Glutamatergic neuron (in vitro differentiated cells): ENCODE measurements at regions not wholly inside any gene's neighbourhood (a gene's known extent, or its start where the extent isn't known, plus 50 kb on each side); places are given as distances from the start of the nearest gene placed in this dataset.

Source experiments
- DNase-seq: peaks from one replicate; pipeline ENCODE4 v3.0.0; 2022
- H3K27ac Mint-ChIP-seq: one replicate; pipeline ENCODE4 v1.8.0; 2020; ENCODE audit warnings: mild to moderate bottlenecking, mixed read lengths, inconsistent platforms; ENCODE audit not compliant: unreplicated experiment
- H3K27me3 Mint-ChIP-seq: one replicate; pipeline ENCODE4 v1.8.0; 2020; ENCODE audit warnings: mild to moderate bottlenecking, moderate library complexity, mixed read lengths, inconsistent platforms; ENCODE audit not compliant: unreplicated experiment
- H3K36me3 Mint-ChIP-seq: one replicate; pipeline ENCODE4 v1.8.0; 2020; ENCODE audit warnings: mild to moderate bottlenecking, mixed read lengths, inconsistent platforms; ENCODE audit not compliant: unreplicated experiment
- H3K4me1 Mint-ChIP-seq: one replicate; pipeline ENCODE4 v1.8.0; 2020; ENCODE audit warnings: mild to moderate bottlenecking, low read depth, mixed read lengths, inconsistent platforms; ENCODE audit not compliant: unreplicated experiment
- H3K4me3 Mint-ChIP-seq: one replicate; pipeline ENCODE4 v1.8.0; 2020; ENCODE audit warnings: mild to moderate bottlenecking, mixed read lengths, inconsistent platforms; ENCODE audit not compliant: unreplicated experiment
- H3K9me3 Mint-ChIP-seq: one replicate; pipeline ENCODE4 v1.8.0; 2020; ENCODE audit warnings: mild to moderate bottlenecking, moderate library complexity, mixed read lengths, inconsistent platforms; ENCODE audit not compliant: unreplicated experiment
- CTCF ChIP-seq: fragments of 200-600 bp; sonication (generic); IDR thresholded peaks from one replicate; pipeline ENCODE4 v1.5.0; 2021; ENCODE audit not compliant: partially characterized antibody, unreplicated experiment

DNA sequence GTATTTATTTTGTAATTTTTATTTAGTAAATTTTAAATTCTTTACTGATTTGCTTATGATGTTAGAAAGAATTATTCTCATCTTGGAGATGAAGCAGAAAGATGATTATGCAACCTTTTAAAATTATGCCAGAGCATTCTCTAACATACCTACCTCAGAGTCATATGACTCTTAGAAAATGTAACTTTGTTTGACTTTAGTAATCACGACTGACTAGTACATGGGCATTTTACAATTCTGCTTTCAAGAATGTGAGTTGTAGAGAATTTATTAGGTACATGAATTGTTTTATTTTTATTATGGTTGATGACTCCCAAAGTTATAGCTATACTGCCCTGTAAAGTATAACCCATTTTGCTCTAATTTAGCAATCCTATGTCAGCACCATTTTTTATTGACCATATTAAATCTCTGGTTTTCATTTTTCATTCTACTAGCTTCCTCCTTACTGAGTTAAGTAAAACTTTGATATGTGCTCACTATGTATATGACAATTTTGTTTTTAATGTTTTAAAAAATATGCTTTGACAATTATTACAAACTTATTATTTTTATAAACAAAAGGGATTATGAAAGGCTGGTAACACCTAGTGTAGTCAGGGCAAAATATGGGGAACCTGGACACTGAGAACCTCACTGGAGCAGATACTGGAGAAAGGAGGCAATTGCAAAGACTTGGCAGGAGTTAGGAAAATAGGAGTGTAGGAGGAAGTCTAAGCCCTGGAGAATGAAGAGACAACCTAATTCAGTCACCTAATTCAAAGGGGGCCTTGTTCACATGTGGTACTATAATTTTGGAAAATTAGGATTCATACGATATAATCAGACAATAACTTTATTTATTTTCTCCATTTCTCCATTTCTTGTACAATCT is 249.7 kb upstream of the DAB2 start:
- Mint-ChIP-seq H3K27ac (no peak overlapping the region), H3K4me3 (no peak overlapping the region), H3K4me1 (no peaks in the 10 kb centered on the region)

DNA sequence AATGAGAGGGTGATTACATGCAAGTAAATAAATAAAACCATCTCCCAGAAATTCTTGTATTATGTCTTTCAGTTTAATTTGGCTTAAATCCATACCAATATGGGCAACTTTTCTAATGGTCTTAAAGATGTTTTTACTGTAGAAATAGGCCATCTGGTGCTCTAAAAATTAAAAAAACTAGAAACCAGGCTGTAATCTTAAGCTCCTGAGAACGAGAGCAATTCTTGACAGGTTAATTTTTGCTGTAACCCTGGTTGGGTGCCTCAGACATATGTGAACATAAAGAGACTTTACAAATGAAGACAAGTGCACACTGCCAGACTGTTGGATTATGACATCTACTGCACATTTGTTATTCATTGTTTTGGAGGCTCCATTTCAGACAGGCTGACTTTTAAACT is 246.8 kb upstream of the DAB2 start:
- Mint-ChIP-seq H3K27me3 (no peaks in the 10 kb centered on the region), H3K27ac (no peak overlapping the region)

More for the DNA sequence above, 249.7 kb upstream of the DAB2 start:
- no peak for DNase-seq
- no peak for TF ChIP-seq CTCF
- Mint-ChIP-seq H3K27me3 (no peaks in the 10 kb centered on the region), H3K36me3 (no peaks in the 10 kb centered on the region), H3K9me3 (no peaks in the 10 kb centered on the region)

DNA sequence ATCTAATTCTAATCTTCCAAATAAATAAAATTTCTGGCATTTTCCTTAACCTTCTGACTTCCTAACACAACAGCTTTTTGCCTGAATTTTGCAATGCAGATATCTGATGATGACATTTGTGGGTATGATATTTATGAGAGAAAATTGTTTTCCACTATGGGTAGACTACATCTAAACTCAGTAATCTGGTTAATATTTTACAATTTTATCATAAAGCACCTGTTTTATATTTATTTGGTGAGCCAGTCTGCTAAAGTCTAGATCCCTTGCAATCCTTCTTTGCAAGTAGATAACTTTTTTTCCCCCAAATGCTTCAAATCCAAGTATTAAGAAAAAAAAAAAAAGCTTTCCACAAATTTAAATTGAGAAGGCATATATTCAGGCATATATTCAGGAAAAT is 246.2 kb upstream of the DAB2 start:
- Mint-ChIP-seq H3K4me1 (no peaks in the 10 kb centered on the region), H3K9me3 (no peaks in the 10 kb centered on the region), H3K27ac (no peak overlapping the region), H3K27me3 (no peaks in the 10 kb centered on the region), H3K4me3 (no peak overlapping the region), H3K36me3 (no peaks in the 10 kb centered on the region)
- no peak for TF ChIP-seq CTCF
- no peak for DNase-seq

More for the DNA sequence above, 246.8 kb upstream of the DAB2 start:
- no peak for TF ChIP-seq CTCF
- DNase-seq = no peak
- H3K4me1 Mint-ChIP-seq = no peaks in the 10 kb centered on the region
- no peak overlapping the region for H3K4me3 Mint-ChIP-seq
- no peaks in the 10 kb centered on the region for H3K36me3 Mint-ChIP-seq
- no peaks in the 10 kb centered on the region for H3K9me3 Mint-ChIP-seq

DNA sequence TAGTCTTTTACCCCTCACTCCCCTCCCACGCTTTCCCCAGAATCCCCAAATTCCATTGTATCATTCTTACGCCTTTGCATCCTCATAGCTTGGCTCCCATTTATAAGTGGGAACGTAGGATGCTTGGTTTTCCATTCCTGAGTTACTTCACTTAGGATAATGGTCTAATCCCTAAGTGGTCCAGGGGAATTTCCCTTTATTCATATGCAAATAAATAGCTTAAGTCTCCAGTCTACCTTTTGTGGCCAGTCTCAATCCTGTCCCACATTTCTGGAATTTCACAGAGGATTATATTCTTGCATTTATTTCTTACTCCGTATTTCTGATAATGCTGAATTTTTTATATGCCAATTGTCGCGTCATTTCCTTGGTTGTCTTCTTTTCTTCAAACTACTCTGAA is 245.6 kb upstream of the DAB2 start:
- TF ChIP-seq CTCF = no peak
- H3K36me3 Mint-ChIP-seq = no peaks in the 10 kb centered on the region
- no peaks in the 10 kb centered on the region for H3K4me1 Mint-ChIP-seq
- no peaks in the 10 kb centered on the region for H3K27me3 Mint-ChIP-seq
- H3K4me3 Mint-ChIP-seq = no peak overlapping the region
- no peak overlapping the region for H3K27ac Mint-ChIP-seq
- no peaks in the 10 kb centered on the region for H3K9me3 Mint-ChIP-seq
- no peak for DNase-seq

GRCh38 chr5:39668980-39669379 is 244.2 kb upstream of the DAB2 start:
- no peak for DNase-seq
- Mint-ChIP-seq H3K9me3 (no peaks in the 10 kb centered on the region), H3K36me3 (no peaks in the 10 kb centered on the region), H3K27me3 (no peaks in the 10 kb centered on the region), H3K4me3 (no peak overlapping the region), H3K27ac (no peak overlapping the region), H3K4me1 (no peaks in the 10 kb centered on the region)
- TF ChIP-seq CTCF = no peak
